Neural cell (in vitro differentiated cells): ENCODE measurements at regions not wholly inside any gene's neighbourhood (a gene's known extent, or its start where the extent isn't known, plus 50 kb on each side); places are given as distances from the start of the nearest gene placed in this dataset.

ENCODE experiments used
- H2AFZ ChIP-seq: fragments of 200-600, 300-800 bp; sonication (generic), shearing (Covaris generic); 2 replicates; pipeline ENCODE4 v1.6.0; 2014; ENCODE audit warnings: low read depth, mild to moderate bottlenecking, antibody characterized with exemption, low read length, moderate library complexity
- H3F3A ChIP-seq: fragments of 200-600 bp; shearing (Covaris generic); 2 replicates; pipeline ENCODE4 v1.6.1; 2016; ENCODE audit warnings: mild to moderate bottlenecking, moderate library complexity, mixed read lengths, antibody characterized with exemption, low read length; ENCODE audit not compliant: insufficient read depth, poor library complexity, severe bottlenecking
- H3K27ac ChIP-seq: fragments of 200-600, 300-800 bp; sonication (generic), shearing (Covaris generic); 2 replicates; pipeline ENCODE4 v1.5.1; 2014; ENCODE audit warnings: mild to moderate bottlenecking, low read length, moderate library complexity
- H3K27me3 ChIP-seq: fragments of 300-800, 200-600 bp; sonication (generic), shearing (Covaris generic); 2 replicates; pipeline ENCODE4 v1.6.0; 2014; ENCODE audit warnings: mild to moderate bottlenecking, low read depth, low read length, moderate library complexity; ENCODE audit not compliant: insufficient read depth
- H3K36me3 ChIP-seq: fragments of 300-800, 200-600 bp; sonication (generic), shearing (Covaris generic); 2 replicates; pipeline ENCODE4 v1.5.1; 2014; ENCODE audit warnings: mild to moderate bottlenecking, antibody characterized with exemption, low read length, moderate library complexity; ENCODE audit not compliant: insufficient read depth
- H3K4me2 ChIP-seq: fragments of 300-800, 200-600 bp; sonication (generic), shearing (Covaris generic); 2 replicates; pipeline ENCODE4 v1.6.0; 2014; ENCODE audit warnings: mild to moderate bottlenecking, low read length
- H3K4me3 ChIP-seq: fragments of 300-800, 200-600 bp; sonication (generic), shearing (Covaris generic); 2 replicates; pipeline ENCODE4 v1.5.1; 2014; ENCODE audit warnings: mild to moderate bottlenecking, low read length, moderate library complexity
- H3K79me2 ChIP-seq: fragments of 200-600 bp; shearing (Covaris generic); replicated peaks from 2 replicates; pipeline ENCODE4 v1.6.0; 2014; ENCODE audit warnings: mild to moderate bottlenecking, low read length, moderate library complexity; ENCODE audit not compliant: insufficient read depth
- H3K9ac ChIP-seq: fragments of 300-800, 200-600 bp; sonication (generic), shearing (Covaris generic); 2 replicates; pipeline ENCODE4 v1.6.1; 2016; ENCODE audit warnings: mild to moderate bottlenecking, low read length, mixed read lengths
- H3K9me2 ChIP-seq: fragments of 200-600 bp; shearing (Covaris generic); 2 replicates; pipeline ENCODE4 v1.6.1; 2016; ENCODE audit warnings: mild to moderate bottlenecking, low read length, mixed read lengths; ENCODE audit not compliant: insufficient read depth
- H3K9me3 ChIP-seq: fragments of 200-600, 300-800 bp; sonication (generic), shearing (Covaris generic); 2 replicates; pipeline ENCODE4 v1.6.1; 2016; ENCODE audit warnings: mild to moderate bottlenecking, mixed run types, low read length, moderate library complexity, mixed read lengths
- H4K20me1 ChIP-seq: fragments of 200-600 bp; shearing (Covaris generic); 2 replicates; pipeline ENCODE4 v1.6.1; 2016; ENCODE audit warnings: mild to moderate bottlenecking, mixed run types; ENCODE audit not compliant: insufficient read depth
- EP300 ChIP-seq: fragments of 450-650 bp; conservative IDR thresholded peaks from 2 replicates; pipeline ENCODE4 v1.6.1; 2014; ENCODE audit warnings: antibody characterized with exemption, mild to moderate bottlenecking, moderate library complexity; ENCODE audit not compliant: poor library complexity, severe bottlenecking
- EZH2 ChIP-seq: fragments of 200-600, 300-800 bp; shearing (Covaris generic), sonication (generic); IDR thresholded peaks from 2 replicates; pipeline ENCODE4 v1.6.1; 2014; ENCODE audit warnings: antibody characterized with exemption, low read length, borderline replicate concordance, mild to moderate bottlenecking; ENCODE audit not compliant: insufficient read depth, poor library complexity, severe bottlenecking
- MXI1 ChIP-seq: fragments of 450-650 bp; conservative IDR thresholded peaks from 2 replicates; pipeline ENCODE4 v1.6.1; 2014; ENCODE audit warnings: antibody characterized with exemption, mild to moderate bottlenecking; ENCODE audit not compliant: poor library complexity, severe bottlenecking
- POLR2AphosphoS5 ChIP-seq: IDR thresholded peaks from 2 replicates; pipeline ENCODE4 v1.6.1; 2012
- RAD21 ChIP-seq: fragments of 450-650 bp; conservative IDR thresholded peaks from 2 replicates; pipeline ENCODE4 v1.6.1; 2014; ENCODE audit warnings: antibody characterized with exemption, mild to moderate bottlenecking, moderate library complexity
- SMC3 ChIP-seq: fragments of 450-650 bp; conservative IDR thresholded peaks from 2 replicates; pipeline ENCODE4 v1.6.1; 2014; ENCODE audit warnings: antibody characterized with exemption, mild to moderate bottlenecking, moderate library complexity; ENCODE audit not compliant: poor library complexity
- TAF1 ChIP-seq: IDR thresholded peaks from 2 replicates; pipeline ENCODE4 v1.6.1; 2012; ENCODE audit warnings: low read depth
- TF ChIP-seq, protein P1 (sequence below): IDR thresholded peaks from 2 replicates; pipeline ENCODE4 v1.6.1; 2012; ENCODE audit warnings: borderline replicate concordance
- TF ChIP-seq, protein P2 (sequence below): fragments of 450-650 bp; IDR thresholded peaks from 2 replicates; pipeline ENCODE4 v1.5.1; 2014; ENCODE audit warnings: antibody characterized with exemption, mild to moderate bottlenecking, moderate library complexity; ENCODE audit not compliant: poor library complexity, severe bottlenecking

DNA sequence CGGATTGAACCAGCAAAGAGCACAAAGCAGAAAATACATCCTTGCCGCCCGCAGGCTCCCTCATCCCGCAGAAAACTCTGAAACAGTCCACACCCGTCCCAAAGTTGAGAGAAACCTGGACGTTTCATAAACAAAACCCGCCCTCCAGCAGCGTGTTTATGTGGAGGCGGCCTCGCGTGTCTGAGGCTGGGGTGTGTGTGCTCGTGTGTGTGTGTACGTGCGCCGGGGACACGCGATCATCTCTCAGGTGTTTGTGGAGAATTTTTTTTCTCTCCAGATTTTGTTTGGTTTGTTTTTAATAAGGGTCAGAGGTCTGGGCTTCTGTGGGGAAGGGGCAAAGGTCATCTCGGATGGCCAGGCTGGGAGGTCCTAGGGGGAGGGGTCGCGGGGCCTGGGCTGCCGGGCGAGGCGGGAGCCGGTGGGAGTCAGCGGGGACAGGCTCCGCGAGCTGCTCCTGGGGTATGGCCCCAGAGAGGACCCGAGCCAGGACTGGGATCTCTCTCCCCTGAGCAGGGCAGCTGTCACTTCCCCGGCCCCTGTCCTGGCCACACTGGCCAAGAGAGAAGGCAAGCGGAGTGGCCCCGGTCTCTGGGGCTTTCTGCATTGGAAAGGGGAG lies 206.4 kb downstream of the C9orf50 start:
- H2AFZ ChIP-seq: no peak overlapping the region
- H3K79me2 ChIP-seq: no peaks in the 10 kb centered on the region
- peaks cover 4% of the 10 kb centered on the region for H3F3A ChIP-seq
- H3K9me2 ChIP-seq: no peaks in the 10 kb centered on the region
- H3K9ac ChIP-seq: peak overlapping the region; percentile 91
- peak overlapping the region; percentile 99 for H3K27ac ChIP-seq
- H3K4me3 ChIP-seq: peak overlapping the region; percentile 68
- H3K36me3 ChIP-seq: no peaks in the 10 kb centered on the region
- no peaks in the 10 kb centered on the region for H3K9me3 ChIP-seq
- H3K4me2 ChIP-seq: peak overlapping the region; percentile 87
- no peaks in the 10 kb centered on the region for H3K27me3 ChIP-seq
- no peaks in the 10 kb centered on the region for H4K20me1 ChIP-seq
- peak; percentile 11 for TF ChIP-seq POLR2AphosphoS5
- TF ChIP-seq MXI1: no peak

DNA sequence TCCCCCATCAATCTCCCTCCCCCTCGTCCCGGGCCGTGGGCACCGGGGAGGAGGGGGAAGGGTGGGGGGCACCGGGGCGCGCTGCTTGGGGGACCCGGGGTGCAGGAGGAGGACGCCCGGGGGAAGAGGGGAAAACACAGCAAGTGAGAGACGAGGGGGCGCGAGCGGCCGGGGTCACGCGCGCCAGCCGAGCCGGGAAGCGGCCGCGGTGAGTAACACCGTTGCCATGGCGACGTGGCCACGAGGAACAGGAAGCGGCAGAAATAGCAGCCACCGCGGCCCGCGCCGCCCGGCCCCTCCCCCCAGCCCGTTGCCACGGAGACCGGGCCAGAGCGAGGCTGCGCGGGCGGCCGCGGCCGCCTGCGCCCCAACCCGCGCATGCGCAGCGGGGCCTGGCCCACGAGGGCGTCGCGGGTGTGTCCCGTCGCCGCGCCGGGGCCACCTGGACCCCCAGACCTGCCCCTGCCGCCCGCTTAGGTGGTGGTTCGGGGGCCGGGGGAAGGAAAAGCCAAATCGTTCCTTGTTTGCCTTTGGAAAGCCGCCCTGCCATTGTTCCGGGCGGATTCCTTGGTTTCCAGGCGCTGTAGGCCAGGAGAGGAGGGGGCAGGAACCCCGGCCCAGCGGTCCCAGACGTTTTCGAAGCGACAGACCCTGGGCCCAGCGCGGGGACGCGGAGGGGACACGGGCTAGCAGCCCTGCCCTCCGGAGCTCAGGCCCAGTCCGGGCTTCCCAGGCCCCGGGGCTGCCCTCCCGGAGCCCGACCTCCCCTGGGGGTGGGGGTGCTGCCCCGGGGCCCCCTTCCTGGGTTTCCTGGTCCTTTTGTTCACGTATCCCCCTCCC lies 207.1 kb downstream of the C9orf50 start:
- Histone ChIP-seq H3F3A (peaks cover 4% of the 10 kb centered on the region), H3K9ac (peak overlapping the region; percentile 91), H3K4me2 (peak overlapping the region; percentile 87), H3K27ac (peak overlapping the region; percentile 99), H3K79me2 (no peaks in the 10 kb centered on the region), H3K9me3 (no peaks in the 10 kb centered on the region), H3K36me3 (no peaks in the 10 kb centered on the region), H2AFZ (no peak overlapping the region), H3K9me2 (no peaks in the 10 kb centered on the region), H3K4me3 (peak overlapping the region; percentile 68), H3K27me3 (no peaks in the 10 kb centered on the region), H4K20me1 (no peaks in the 10 kb centered on the region)
- TF ChIP-seq MXI1: peak; percentile 91
- TF ChIP-seq SMC3: no peak
- peak; percentile 25 for TF ChIP-seq TAF1
- TF ChIP-seq EZH2: no peak
- TF ChIP-seq, protein P1, sequence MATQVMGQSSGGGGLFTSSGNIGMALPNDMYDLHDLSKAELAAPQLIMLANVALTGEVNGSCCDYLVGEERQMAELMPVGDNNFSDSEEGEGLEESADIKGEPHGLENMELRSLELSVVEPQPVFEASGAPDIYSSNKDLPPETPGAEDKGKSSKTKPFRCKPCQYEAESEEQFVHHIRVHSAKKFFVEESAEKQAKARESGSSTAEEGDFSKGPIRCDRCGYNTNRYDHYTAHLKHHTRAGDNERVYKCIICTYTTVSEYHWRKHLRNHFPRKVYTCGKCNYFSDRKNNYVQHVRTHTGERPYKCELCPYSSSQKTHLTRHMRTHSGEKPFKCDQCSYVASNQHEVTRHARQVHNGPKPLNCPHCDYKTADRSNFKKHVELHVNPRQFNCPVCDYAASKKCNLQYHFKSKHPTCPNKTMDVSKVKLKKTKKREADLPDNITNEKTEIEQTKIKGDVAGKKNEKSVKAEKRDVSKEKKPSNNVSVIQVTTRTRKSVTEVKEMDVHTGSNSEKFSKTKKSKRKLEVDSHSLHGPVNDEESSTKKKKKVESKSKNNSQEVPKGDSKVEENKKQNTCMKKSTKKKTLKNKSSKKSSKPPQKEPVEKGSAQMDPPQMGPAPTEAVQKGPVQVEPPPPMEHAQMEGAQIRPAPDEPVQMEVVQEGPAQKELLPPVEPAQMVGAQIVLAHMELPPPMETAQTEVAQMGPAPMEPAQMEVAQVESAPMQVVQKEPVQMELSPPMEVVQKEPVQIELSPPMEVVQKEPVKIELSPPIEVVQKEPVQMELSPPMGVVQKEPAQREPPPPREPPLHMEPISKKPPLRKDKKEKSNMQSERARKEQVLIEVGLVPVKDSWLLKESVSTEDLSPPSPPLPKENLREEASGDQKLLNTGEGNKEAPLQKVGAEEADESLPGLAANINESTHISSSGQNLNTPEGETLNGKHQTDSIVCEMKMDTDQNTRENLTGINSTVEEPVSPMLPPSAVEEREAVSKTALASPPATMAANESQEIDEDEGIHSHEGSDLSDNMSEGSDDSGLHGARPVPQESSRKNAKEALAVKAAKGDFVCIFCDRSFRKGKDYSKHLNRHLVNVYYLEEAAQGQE: peak; percentile 49
- TF ChIP-seq POLR2AphosphoS5: peak; percentile 87
- TF ChIP-seq RAD21: peak; percentile 53
- TF ChIP-seq, protein P2, sequence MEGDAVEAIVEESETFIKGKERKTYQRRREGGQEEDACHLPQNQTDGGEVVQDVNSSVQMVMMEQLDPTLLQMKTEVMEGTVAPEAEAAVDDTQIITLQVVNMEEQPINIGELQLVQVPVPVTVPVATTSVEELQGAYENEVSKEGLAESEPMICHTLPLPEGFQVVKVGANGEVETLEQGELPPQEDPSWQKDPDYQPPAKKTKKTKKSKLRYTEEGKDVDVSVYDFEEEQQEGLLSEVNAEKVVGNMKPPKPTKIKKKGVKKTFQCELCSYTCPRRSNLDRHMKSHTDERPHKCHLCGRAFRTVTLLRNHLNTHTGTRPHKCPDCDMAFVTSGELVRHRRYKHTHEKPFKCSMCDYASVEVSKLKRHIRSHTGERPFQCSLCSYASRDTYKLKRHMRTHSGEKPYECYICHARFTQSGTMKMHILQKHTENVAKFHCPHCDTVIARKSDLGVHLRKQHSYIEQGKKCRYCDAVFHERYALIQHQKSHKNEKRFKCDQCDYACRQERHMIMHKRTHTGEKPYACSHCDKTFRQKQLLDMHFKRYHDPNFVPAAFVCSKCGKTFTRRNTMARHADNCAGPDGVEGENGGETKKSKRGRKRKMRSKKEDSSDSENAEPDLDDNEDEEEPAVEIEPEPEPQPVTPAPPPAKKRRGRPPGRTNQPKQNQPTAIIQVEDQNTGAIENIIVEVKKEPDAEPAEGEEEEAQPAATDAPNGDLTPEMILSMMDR: peak; percentile 25
- TF ChIP-seq EP300: peak; percentile 84
